ENCODE measurements at regions not wholly inside any gene's neighbourhood (a gene's known extent, or its start where the extent isn't known, plus 50 kb on each side); places are given as distances from the start of the nearest gene placed in this dataset.

GRCh38 chr1:79478160-79478559, 471.6 kb upstream of the ADGRL4 start:
- TF ChIP-seq SKIL (CRISPR knock-in tag; IDR thresholded peaks at IDR 0.05; ENCODE audit: borderline replicate concordance) = no peak
- no peak for TF ChIP-seq CEBPG (CRISPR knock-in tag; IDR thresholded peaks at IDR 0.05)
- TF ChIP-seq JUN (CRISPR knock-in tag; IDR thresholded peaks at IDR 0.05) = no peak
- TF ChIP-seq U2AF1 (optimal IDR thresholded peaks at IDR 0.05; ENCODE audit: low read depth, low read length) = no peak
- no peak for TF ChIP-seq ZNF597 (CRISPR knock-in tag; IDR thresholded peaks at IDR 0.05)
- no peak for TF ChIP-seq STAG1 (CRISPR knock-in tag; IDR thresholded peaks at IDR 0.05)

All from HepG2 (cell line).